ENCODE measurements at regions not wholly inside any gene's neighbourhood (a gene's known extent, or its start where the extent isn't known, plus 50 kb on each side); places are given as distances from the start of the nearest gene placed in this dataset.

DNA sequence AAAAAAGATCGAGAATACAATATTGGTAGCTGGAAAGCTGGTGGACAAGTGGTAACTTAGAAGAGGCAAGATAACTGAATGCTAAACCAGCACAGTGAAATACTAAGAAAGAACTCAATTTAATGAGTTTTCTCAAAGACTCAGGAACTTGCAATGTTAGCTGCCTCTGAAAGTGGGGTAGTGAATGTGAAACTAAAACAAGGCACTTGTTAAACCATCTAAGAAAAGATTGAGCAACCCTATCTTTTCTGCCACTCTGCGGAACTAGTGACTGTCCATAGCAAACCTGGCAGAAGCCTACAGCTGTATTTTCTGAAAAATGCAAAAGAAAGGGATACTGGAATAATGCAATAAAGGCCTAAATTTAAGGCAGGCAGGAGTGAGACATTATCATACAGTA lies 1574.4 kb upstream of the PRR20A start:
- Histone ChIP-seq H3K27ac (ENCODE audit: low read depth, low read length) (no peak overlapping the region), H3K4me3 (ENCODE audit: low read length) (no peak overlapping the region), H3K9ac (ENCODE audit: low read depth, low read length) (no peak overlapping the region), H3K27me3 (ENCODE audit: insufficient read depth, low read length) (no peaks in the 10 kb centered on the region), H3K36me3 (ENCODE audit: insufficient read depth, low read length) (no peaks in the 10 kb centered on the region; the same call in 1 of the 2 replicates), H3K9me3 (ENCODE audit: insufficient read depth, low read depth, low read length) (no peaks in the 10 kb centered on the region), H3K4me1 (ENCODE audit: insufficient read depth, low read length) (peaks cover 28% of the 10 kb centered on the region)
- WGBS: 98% methylated on average over 2 of the region's 2 CpGs

DNA sequence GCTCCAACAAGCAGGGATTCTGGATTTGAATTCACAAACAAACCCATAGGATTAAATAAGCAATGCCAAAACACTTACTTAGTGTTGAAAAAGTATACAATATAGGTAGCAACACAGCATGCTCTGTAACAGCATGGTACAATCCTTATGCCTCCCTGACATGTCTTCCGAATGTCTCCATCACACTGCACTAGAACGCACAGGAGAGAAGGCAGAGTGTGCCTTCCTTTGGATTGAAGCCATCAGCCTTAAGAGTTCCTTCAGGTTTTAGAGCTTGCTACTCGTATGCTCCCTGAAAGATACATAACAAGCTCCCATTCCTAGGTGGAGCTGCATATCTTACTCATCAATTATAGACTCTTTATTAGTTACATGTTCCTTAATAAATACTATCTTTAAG lies 1573.9 kb upstream of the PRR20A start:
- no peaks in the 10 kb centered on the region; the same call in 1 of the 2 replicates for H3K36me3 ChIP-seq (ENCODE audit: insufficient read depth, low read length)
- peaks cover 30% of the 10 kb centered on the region for H3K4me1 ChIP-seq (ENCODE audit: insufficient read depth, low read length)
- no peak overlapping the region for H3K4me3 ChIP-seq (ENCODE audit: low read length)
- H3K9ac ChIP-seq (ENCODE audit: low read depth, low read length): no peak overlapping the region
- no peak overlapping the region; the same call in 1 of the 2 replicates for H3K27ac ChIP-seq (ENCODE audit: low read depth, low read length)
- WGBS: 78% methylated on average over 3 of the region's 3 CpGs
- H3K27me3 ChIP-seq (ENCODE audit: insufficient read depth, low read length): no peaks in the 10 kb centered on the region
- H3K9me3 ChIP-seq (ENCODE audit: insufficient read depth, low read depth, low read length): no peaks in the 10 kb centered on the region

DNA sequence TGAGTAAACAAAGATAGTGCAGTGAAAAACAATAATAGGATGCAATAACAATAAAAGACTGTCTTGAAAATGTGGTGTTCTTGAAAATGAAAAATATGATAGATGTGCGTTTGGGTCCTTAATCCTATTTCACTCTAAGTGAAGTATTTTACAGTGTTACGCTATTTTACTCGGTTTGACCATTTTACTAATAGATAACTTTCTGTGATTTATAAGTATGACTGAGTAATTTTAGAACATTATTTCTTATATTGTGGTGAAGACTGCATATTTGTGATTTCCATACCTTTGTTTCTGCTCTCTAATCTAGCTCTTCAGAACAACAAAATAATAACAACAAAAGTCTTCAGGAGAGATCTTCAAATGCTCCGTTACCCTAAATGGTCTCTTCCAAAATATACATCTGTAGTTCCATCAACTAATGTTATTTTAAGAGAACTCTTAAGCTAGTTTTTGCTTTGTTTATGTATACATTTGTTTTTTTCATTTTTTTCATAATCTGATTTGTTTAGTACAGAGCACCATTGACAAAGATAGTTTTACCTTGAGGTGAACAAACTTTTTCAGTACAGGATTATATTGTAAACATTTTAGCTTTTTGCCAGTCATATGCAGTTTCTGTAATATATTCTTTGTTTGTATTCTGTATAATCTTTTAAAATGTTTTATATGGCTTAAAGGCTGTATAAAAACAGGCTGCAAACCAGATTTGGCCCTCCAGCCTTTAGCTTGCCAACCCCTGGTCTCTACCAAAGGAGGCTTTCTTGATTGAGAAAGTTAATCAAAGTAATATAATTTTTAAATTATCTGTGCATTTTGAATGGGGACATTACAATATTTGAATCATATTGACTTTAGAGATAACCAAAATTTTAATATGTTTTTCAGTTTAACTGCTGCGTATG lies 1572.7 kb upstream of the PRR20A start:
- peaks cover 4% of the 10 kb centered on the region; the same call in 1 of the 2 replicates for H3K36me3 ChIP-seq (ENCODE audit: insufficient read depth, low read length)
- no peak overlapping the region for H3K27ac ChIP-seq (ENCODE audit: low read depth, low read length)
- H3K9ac ChIP-seq (ENCODE audit: low read depth, low read length): no peak overlapping the region
- 59% methylated on average over 3 of the region's 5 CpGs for WGBS
- no peaks in the 10 kb centered on the region for H3K27me3 ChIP-seq (ENCODE audit: insufficient read depth, low read length)
- H3K4me1 ChIP-seq (ENCODE audit: insufficient read depth, low read length): peaks cover 42% of the 10 kb centered on the region
- H3K9me3 ChIP-seq (ENCODE audit: insufficient read depth, low read depth, low read length): no peaks in the 10 kb centered on the region
- no peak overlapping the region for H3K4me3 ChIP-seq (ENCODE audit: low read length)

DNA sequence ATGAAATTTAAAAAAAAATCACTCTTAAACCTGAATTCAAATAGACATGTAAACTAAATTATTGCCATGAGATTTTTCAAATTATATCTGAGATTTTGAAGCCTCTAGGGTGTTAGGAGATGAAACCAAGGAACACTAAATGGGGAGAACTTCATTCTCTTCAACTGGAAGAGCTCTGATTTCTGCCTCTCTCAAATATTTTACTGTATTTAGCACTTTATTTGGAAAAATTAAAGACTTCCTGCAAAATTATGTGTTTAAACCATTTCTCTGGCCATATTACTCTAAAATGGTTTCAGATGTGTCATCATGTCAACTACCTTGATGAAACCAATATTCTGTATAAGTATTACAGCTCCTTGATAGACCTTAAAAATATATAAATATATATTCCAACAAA lies 1571.6 kb upstream of the PRR20A start:
- Histone ChIP-seq H3K4me3 (ENCODE audit: low read length) (no peak overlapping the region), H3K27ac (ENCODE audit: low read depth, low read length) (no peak overlapping the region), H3K27me3 (ENCODE audit: insufficient read depth, low read length) (no peaks in the 10 kb centered on the region), H3K9ac (ENCODE audit: low read depth, low read length) (no peak overlapping the region), H3K4me1 (ENCODE audit: insufficient read depth, low read length) (peaks cover 51% of the 10 kb centered on the region), H3K36me3 (ENCODE audit: insufficient read depth, low read length) (peaks cover 15% of the 10 kb centered on the region), H3K9me3 (ENCODE audit: insufficient read depth, low read depth, low read length) (no peaks in the 10 kb centered on the region)

DNA sequence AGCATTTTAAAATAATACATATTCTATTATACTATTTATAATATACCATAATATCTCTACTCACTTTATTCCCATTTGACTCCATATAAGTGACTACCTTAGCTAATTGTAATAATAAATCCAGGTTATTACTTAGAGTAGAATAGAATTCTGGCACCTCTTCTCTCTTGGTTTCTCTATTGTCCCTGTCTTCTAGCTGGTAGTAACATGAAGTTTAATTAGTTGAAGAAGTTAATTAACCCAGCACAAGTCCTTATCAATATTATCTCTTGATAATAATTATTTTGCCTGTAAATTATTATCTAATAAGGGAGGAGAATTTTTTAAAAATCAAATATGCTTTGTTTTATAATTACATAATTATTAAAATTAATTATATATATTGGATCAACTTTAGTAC lies 1571.2 kb upstream of the PRR20A start:
- Histone ChIP-seq H3K4me1 (ENCODE audit: insufficient read depth, low read length) (peaks cover 50% of the 10 kb centered on the region), H3K27ac (ENCODE audit: low read depth, low read length) (no peak overlapping the region), H3K27me3 (ENCODE audit: insufficient read depth, low read length) (no peaks in the 10 kb centered on the region), H3K4me3 (ENCODE audit: low read length) (no peak overlapping the region), H3K36me3 (ENCODE audit: insufficient read depth, low read length) (peaks cover 19% of the 10 kb centered on the region), H3K9me3 (ENCODE audit: insufficient read depth, low read depth, low read length) (no peaks in the 10 kb centered on the region), H3K9ac (ENCODE audit: low read depth, low read length) (no peak overlapping the region)

DNA sequence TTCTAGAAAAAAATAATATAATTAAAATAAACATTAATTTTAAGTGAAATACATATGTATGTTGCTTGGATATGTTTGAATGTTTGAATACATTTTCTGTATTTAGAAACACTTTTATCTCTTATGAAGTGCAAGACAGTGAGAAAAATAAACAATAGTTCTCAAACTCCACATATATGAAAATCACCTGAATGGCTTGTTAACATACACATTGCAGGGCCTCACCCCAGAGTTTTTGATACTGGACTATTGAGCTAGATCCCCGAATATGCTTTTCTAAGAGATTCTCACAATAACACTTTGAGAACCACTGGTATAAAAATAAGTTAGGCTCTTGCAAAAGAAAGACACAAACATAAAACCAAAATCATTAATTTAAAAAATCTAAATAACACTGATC lies 1570.3 kb upstream of the PRR20A start:
- no peak overlapping the region for H3K9ac ChIP-seq (ENCODE audit: low read depth, low read length)
- peaks cover 48% of the 10 kb centered on the region for H3K4me1 ChIP-seq (ENCODE audit: insufficient read depth, low read length)
- H3K27ac ChIP-seq (ENCODE audit: low read depth, low read length): no peak overlapping the region
- 93% methylated on average over 1 of the region's 1 CpG for WGBS
- H3K4me3 ChIP-seq (ENCODE audit: low read length): no peak overlapping the region
- H3K27me3 ChIP-seq (ENCODE audit: insufficient read depth, low read length): no peaks in the 10 kb centered on the region
- H3K36me3 ChIP-seq (ENCODE audit: insufficient read depth, low read length): peaks cover 28% of the 10 kb centered on the region
- H3K9me3 ChIP-seq (ENCODE audit: insufficient read depth, low read depth, low read length): no peaks in the 10 kb centered on the region

DNA sequence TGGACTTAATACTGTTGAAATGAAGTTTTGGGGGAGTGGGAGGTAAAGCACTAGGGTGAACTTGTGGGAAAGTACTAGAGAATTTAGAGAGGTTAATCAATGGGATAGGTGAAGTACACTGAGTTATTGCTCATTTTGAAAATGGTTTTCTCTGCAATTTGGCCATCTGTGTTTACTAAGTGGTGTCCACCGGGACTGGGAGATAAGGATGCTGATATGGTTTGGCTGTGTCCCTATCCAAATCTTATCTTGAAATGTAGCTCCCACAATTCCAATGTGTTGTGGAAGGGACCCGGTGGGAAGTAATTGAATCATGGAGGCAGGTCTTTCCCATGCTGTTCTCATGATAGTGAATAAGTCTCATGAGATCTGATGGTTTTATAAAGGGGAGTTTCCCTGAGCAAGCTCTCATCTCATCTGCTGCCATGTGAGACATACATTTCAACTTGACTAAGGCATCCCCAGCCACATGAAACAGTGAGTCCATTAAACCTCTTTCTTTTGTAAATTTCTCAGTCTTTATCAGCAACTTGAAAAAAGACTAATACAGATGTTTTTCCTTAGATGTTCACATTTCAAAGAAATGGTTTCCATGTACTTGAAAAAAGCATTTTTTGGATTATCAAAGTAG lies 1569.4 kb upstream of the PRR20A start:
- no peaks in the 10 kb centered on the region for H3K9me3 ChIP-seq (ENCODE audit: insufficient read depth, low read depth, low read length)
- peaks cover 44% of the 10 kb centered on the region for H3K4me1 ChIP-seq (ENCODE audit: insufficient read depth, low read length)
- WGBS: 53% methylated on average over 2 of the region's 2 CpGs

DNA sequence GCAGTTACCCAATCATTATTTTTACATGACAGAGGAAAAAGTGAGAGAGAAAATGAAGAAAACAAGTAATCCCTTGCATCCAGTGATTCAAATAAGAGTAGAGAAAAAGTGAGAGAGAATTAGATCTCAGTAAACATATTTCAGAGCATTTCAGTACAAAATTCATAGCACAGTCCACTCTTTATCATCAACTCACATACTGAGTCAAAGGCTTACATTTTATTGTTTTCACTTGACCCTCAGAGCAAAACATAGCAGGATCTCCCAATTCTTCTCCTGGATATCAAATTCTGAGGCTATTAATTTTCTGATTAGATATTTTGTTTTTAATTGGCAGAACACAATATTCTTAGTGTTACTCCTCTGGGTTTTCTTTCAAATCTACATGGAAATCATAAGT lies 1568.3 kb upstream of the PRR20A start:
- H3K27me3 ChIP-seq (ENCODE audit: insufficient read depth, low read length): no peaks in the 10 kb centered on the region
- H3K36me3 ChIP-seq (ENCODE audit: insufficient read depth, low read length): peaks cover 48% of the 10 kb centered on the region
- H3K9me3 ChIP-seq (ENCODE audit: insufficient read depth, low read depth, low read length): no peaks in the 10 kb centered on the region
- peak overlapping the region; percentile 53; the same call in 1 of the 2 replicates for H3K27ac ChIP-seq (ENCODE audit: low read depth, low read length)
- H3K9ac ChIP-seq (ENCODE audit: low read depth, low read length): no peak overlapping the region
- peaks cover 42% of the 10 kb centered on the region for H3K4me1 ChIP-seq (ENCODE audit: insufficient read depth, low read length)
- H3K4me3 ChIP-seq (ENCODE audit: low read length): no peak overlapping the region

More for the DNA sequence above, 1569.4 kb upstream of the PRR20A start:
- Histone ChIP-seq H3K27ac (ENCODE audit: low read depth, low read length) (peak overlapping the region; percentile 36; the same call in 1 of the 2 replicates), H3K27me3 (ENCODE audit: insufficient read depth, low read length) (no peaks in the 10 kb centered on the region), H3K9ac (ENCODE audit: low read depth, low read length) (no peak overlapping the region), H3K36me3 (ENCODE audit: insufficient read depth, low read length) (peaks cover 38% of the 10 kb centered on the region), H3K4me3 (ENCODE audit: low read length) (no peak overlapping the region)

DNA sequence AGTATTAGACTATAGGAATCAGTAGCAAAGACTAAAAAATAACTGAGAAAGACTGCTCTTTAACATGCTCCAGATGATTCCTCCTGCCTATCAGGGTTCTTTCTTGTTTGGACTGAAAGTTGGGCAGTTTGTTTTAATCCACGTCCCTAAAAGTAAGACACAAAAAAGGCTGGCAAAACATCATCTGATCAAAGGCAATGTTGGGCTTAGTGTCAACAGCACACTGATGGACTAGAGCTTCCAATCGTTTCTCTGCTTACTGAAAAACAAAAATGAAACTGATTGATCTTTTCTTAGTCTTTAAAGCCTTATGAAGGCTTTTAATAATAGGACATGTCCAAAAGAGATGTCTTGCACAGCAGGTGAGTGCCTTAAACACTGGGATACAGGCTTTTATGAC lies 1567.9 kb upstream of the PRR20A start:
- Histone ChIP-seq H3K9ac (ENCODE audit: low read depth, low read length) (no peak overlapping the region), H3K4me1 (ENCODE audit: insufficient read depth, low read length) (peaks cover 47% of the 10 kb centered on the region), H3K9me3 (ENCODE audit: insufficient read depth, low read depth, low read length) (no peaks in the 10 kb centered on the region), H3K27me3 (ENCODE audit: insufficient read depth, low read length) (no peaks in the 10 kb centered on the region), H3K27ac (ENCODE audit: low read depth, low read length) (peak overlapping the region; percentile 53; the same call in 1 of the 2 replicates), H3K36me3 (ENCODE audit: insufficient read depth, low read length) (peaks cover 53% of the 10 kb centered on the region), H3K4me3 (ENCODE audit: low read length) (no peak overlapping the region)
- 77% methylated on average over 2 of the region's 2 CpGs for WGBS

DNA sequence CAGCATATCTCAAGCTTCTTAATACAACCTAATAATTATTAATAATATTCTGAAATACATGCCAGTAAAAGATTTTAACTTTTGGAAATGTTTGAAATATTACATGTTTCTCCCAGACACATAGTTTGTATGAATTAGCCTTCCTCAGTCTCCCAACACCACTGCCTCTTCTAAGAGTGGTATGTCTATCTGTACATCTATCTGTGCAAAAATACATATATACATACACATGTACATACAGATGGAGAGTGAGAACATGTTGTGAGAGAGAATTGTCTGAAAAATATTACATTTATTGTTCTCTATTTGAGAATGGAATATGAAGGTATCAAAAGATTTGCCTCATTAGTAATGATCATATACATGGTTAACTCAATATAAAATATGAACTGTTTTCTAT lies 1567.2 kb upstream of the PRR20A start:
- H3K27ac ChIP-seq (ENCODE audit: low read depth, low read length): no peak overlapping the region
- no peak overlapping the region for H3K4me3 ChIP-seq (ENCODE audit: low read length)
- no peak overlapping the region for H3K9ac ChIP-seq (ENCODE audit: low read depth, low read length)
- H3K36me3 ChIP-seq (ENCODE audit: insufficient read depth, low read length): peaks cover 55% of the 10 kb centered on the region
- no peaks in the 10 kb centered on the region for H3K9me3 ChIP-seq (ENCODE audit: insufficient read depth, low read depth, low read length)
- H3K27me3 ChIP-seq (ENCODE audit: insufficient read depth, low read length): no peaks in the 10 kb centered on the region
- peaks cover 47% of the 10 kb centered on the region for H3K4me1 ChIP-seq (ENCODE audit: insufficient read depth, low read length)

DNA sequence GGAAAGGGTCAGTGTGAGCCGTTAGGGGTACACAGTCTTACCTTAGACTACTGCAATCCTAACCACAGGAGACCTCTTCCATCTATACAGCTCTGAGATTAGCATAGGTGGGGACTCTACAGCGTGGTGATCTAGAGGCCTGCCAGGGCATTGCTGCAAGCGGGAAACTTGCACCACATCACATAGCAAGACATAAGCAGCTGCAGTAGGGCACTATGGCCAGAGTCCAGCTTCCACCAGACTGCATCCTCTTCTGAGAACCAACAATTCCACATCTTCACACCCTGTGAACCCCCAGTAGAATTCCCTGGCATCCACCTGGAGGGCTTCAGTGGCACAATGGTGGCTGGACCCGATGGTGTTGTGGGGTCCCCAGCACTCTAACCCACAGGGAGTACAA lies 1564.3 kb upstream of the PRR20A start:
- WGBS: 35% methylated on average over 4 of the region's 4 CpGs
- Histone ChIP-seq H3K4me3 (ENCODE audit: low read length) (peak overlapping the region; percentile 54), H3K9ac (ENCODE audit: low read depth, low read length) (peak overlapping the region; percentile 77), H3K27me3 (ENCODE audit: insufficient read depth, low read length) (no peaks in the 10 kb centered on the region), H3K27ac (ENCODE audit: low read depth, low read length) (peak overlapping the region; percentile 90; the same call in 1 of the 2 replicates), H3K36me3 (ENCODE audit: insufficient read depth, low read length) (peaks cover 70% of the 10 kb centered on the region), H3K4me1 (ENCODE audit: insufficient read depth, low read length) (peaks cover 47% of the 10 kb centered on the region), H3K9me3 (ENCODE audit: insufficient read depth, low read depth, low read length) (no peaks in the 10 kb centered on the region)
